GM23338 (cell line): ENCODE measurements at regions not wholly inside any gene's neighbourhood (a gene's known extent, or its start where the extent isn't known, plus 50 kb on each side); places are given as distances from the start of the nearest gene placed in this dataset.

Source experiments
- ATAC-seq: fragments of 200-7000 bp; cut with Tn5 transposase; 3 replicates; pipeline ENCODE4 v1.9.1; 2020
- DNase-seq: peaks from one replicate; pipeline ENCODE4 v3.0.0-alpha.2; 2015; ENCODE audit warnings: low spot score
- H2AFZ ChIP-seq: fragments of 200-600 bp; sonication (generic); 2 replicates; pipeline ENCODE4 v1.8.0; 2016; ENCODE audit warnings: antibody characterized with exemption, mild to moderate bottlenecking, moderate library complexity
- H3F3A ChIP-seq: fragments of 200-600 bp; sonication (generic); replicated peaks from 2 replicates; pipeline ENCODE4 v1.8.0; 2017; ENCODE audit warnings: antibody characterized with exemption, mixed run types, low read depth
- H3K27ac ChIP-seq: fragments of 200-600 bp; sonication (generic); 2 replicates; pipeline ENCODE4 v1.6.1; 2016; ENCODE audit warnings: low read depth
- H3K27me3 ChIP-seq: fragments of 200-600 bp; sonication (generic); 2 replicates; pipeline ENCODE4 v1.8.0; 2016; ENCODE audit warnings: mild to moderate bottlenecking, mixed run types, moderate library complexity; ENCODE audit not compliant: insufficient read depth
- H3K36me3 ChIP-seq: fragments of 200-600 bp; sonication (generic); 2 replicates; pipeline ENCODE4 v1.8.0; 2016; ENCODE audit warnings: mild to moderate bottlenecking; ENCODE audit not compliant: insufficient read depth
- H3K4me1 ChIP-seq: fragments of 200-600 bp; sonication (generic); 2 replicates; pipeline ENCODE4 v1.8.0; 2016; ENCODE audit warnings: mild to moderate bottlenecking, moderate library complexity; ENCODE audit not compliant: insufficient read depth
- H3K4me2 ChIP-seq: fragments of 200-600 bp; sonication (generic); 2 replicates; pipeline ENCODE4 v1.7.1; 2017; ENCODE audit warnings: mixed run types
- H3K4me3 ChIP-seq: fragments of 200-600 bp; sonication (generic); 2 replicates; pipeline ENCODE4 v1.6.1; 2016; ENCODE audit warnings: mixed run types
- H3K79me2 ChIP-seq: fragments of 200-600 bp; sonication (generic); replicated peaks from 2 replicates; pipeline ENCODE4 v1.8.0; 2017; ENCODE audit warnings: mild to moderate bottlenecking; ENCODE audit not compliant: insufficient read depth
- H3K9me2 ChIP-seq: fragments of 200-600 bp; sonication (generic); 2 replicates; pipeline ENCODE4 v1.8.0; 2017; ENCODE audit not compliant: insufficient read depth
- H4K20me1 ChIP-seq: fragments of 200-600 bp; sonication (generic); replicated peaks from 2 replicates; pipeline ENCODE4 v1.8.0; 2017; ENCODE audit warnings: mild to moderate bottlenecking; ENCODE audit not compliant: insufficient read depth
- H3K27ac Mint-ChIP-seq: 2 replicates; pipeline ENCODE4 v1.8.0; 2020; ENCODE audit warnings: inconsistent platforms, mild to moderate bottlenecking, moderate library complexity, mixed read lengths
- H3K27me3 Mint-ChIP-seq: 3 replicates; pipeline ENCODE4 v1.8.0; 2022; ENCODE audit warnings: low read depth, mild to moderate bottlenecking, moderate library complexity, mixed read lengths, inconsistent platforms; ENCODE audit not compliant: insufficient read depth, poor library complexity
- H3K36me3 Mint-ChIP-seq: 3 replicates; pipeline ENCODE4 v1.8.0; 2021; ENCODE audit warnings: low read depth, mild to moderate bottlenecking, inconsistent platforms, moderate library complexity, mixed read lengths
- H3K4me1 Mint-ChIP-seq: 3 replicates; pipeline ENCODE4 v1.8.0; 2020; ENCODE audit warnings: mild to moderate bottlenecking, inconsistent platforms, mixed read lengths
- H3K4me3 Mint-ChIP-seq: 3 replicates; pipeline ENCODE4 v1.8.0; 2021; ENCODE audit warnings: moderate library complexity, mild to moderate bottlenecking, inconsistent platforms, mixed read lengths
- H3K9me3 Mint-ChIP-seq: 3 replicates; pipeline ENCODE4 v1.8.0; 2020; ENCODE audit warnings: moderate library complexity, mild to moderate bottlenecking, inconsistent platforms, mixed read lengths
- CREB1 ChIP-seq: fragments of 250-450 bp; sonication (Bioruptor Pico); IDR thresholded peaks from 2 replicates; pipeline ENCODE4 v1.5.0; 2020; ENCODE audit warnings: low read depth, mild to moderate bottlenecking, moderate library complexity
- EZH2 ChIP-seq: fragments of 200-600 bp; sonication (generic); IDR thresholded peaks from one replicate; pipeline ENCODE4 v1.8.0; 2017; ENCODE audit warnings: antibody characterized with exemption, mild to moderate bottlenecking, low read depth; ENCODE audit not compliant: unreplicated experiment
- EZH2phosphoT487 ChIP-seq: fragments of 200-600 bp; sonication (generic); IDR thresholded peaks from one replicate; pipeline ENCODE4 v1.8.1; 2018; ENCODE audit warnings: antibody characterized with exemption; ENCODE audit not compliant: unreplicated experiment
- JUNB ChIP-seq: IDR thresholded peaks from one replicate; pipeline ENCODE4 v1.6.1; 2016; ENCODE audit warnings: antibody characterized with exemption; ENCODE audit not compliant: unreplicated experiment
- NANOG ChIP-seq: IDR thresholded peaks from 2 replicates; pipeline ENCODE4 v1.6.1; 2016; ENCODE audit warnings: antibody characterized with exemption, borderline replicate concordance
- POLR2AphosphoS5 ChIP-seq: IDR thresholded peaks from 2 replicates; pipeline ENCODE4 v1.6.1; 2016; ENCODE audit warnings: antibody characterized with exemption, low read depth
- STAT1 ChIP-seq: IDR thresholded peaks from one replicate; pipeline ENCODE4 v1.6.1; 2016; ENCODE audit warnings: antibody characterized with exemption; ENCODE audit not compliant: unreplicated experiment
- ZNF114 ChIP-seq: fragments of 250-450 bp; sonication (Bioruptor Pico); IDR thresholded peaks from 2 replicates; pipeline ENCODE4 v1.5.0; 2020; ENCODE audit warnings: mild to moderate bottlenecking, moderate library complexity
- ZNF331 ChIP-seq: fragments of 250-450 bp; sonication (Bioruptor Pico); IDR thresholded peaks from 2 replicates; pipeline ENCODE4 v1.5.0; 2020; ENCODE audit warnings: low read depth, mild to moderate bottlenecking, moderate library complexity
- TF ChIP-seq, protein P1 (sequence below): IDR thresholded peaks from 2 replicates; pipeline ENCODE4 v1.6.1; 2016; ENCODE audit warnings: antibody characterized with exemption
- TF ChIP-seq, protein P2 (sequence below): IDR thresholded peaks from one replicate; pipeline ENCODE4 v1.6.1; 2018; ENCODE audit warnings: antibody characterized with exemption; ENCODE audit not compliant: unreplicated experiment
- TF ChIP-seq, protein P3 (sequence below): fragments of 250-450 bp; sonication (Bioruptor Pico); IDR thresholded peaks from 2 replicates; pipeline ENCODE4 v1.5.0; 2020; ENCODE audit warnings: mild to moderate bottlenecking, moderate library complexity
- TF ChIP-seq, protein P4 (sequence below), 2 experiments: fragments of 200-600 bp in 1 of 2; sonication (generic) in 1 of 2; conservative IDR thresholded peaks; 2 replicates each; pipeline versions ENCODE4 v1.5.1 to v1.6.1; 2016 to 2017; ENCODE audit warnings: antibody characterized with exemption in 2 of 2, low read depth in 2 of 2, mild to moderate bottlenecking in 2 of 2, moderate library complexity in 1 of 2

DNA sequence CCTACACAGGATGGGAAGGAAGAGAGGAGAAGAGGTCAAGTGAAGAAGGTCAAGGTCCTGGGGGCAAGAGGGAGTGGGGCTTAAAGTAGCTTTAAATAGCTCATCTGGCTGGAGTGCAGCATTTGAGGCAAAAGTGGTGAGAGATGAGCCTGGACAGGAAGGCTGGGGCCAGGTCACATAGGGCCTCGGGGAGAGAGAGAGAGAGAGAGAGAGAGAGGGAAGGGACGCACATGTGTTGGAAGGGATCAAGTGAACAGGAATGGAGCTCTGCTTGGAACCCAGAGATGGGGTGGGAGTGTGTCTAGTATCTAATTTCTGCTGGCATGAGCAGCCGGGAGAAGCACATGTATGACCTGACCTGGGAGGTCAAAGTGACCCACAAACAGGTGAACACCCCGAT is 407.5 kb downstream of the MED13L start:
- Histone ChIP-seq H3F3A (no peaks in the 10 kb centered on the region), H3K4me2 (no peak overlapping the region), H3K36me3 (no peaks in the 10 kb centered on the region), H3K27ac (no peak overlapping the region), H3K4me1 (peaks cover 22% of the 10 kb centered on the region), H3K79me2 (no peaks in the 10 kb centered on the region), H4K20me1 (no peaks in the 10 kb centered on the region), H3K27me3 (no peaks in the 10 kb centered on the region), H2AFZ (0 out of 2 replicates have a peak overlapping the region, but pooled peaks have one; percentile 61), H3K4me3 (no peak overlapping the region), H3K9me2 (no peaks in the 10 kb centered on the region)
- DNase-seq: no peak
- no peak for ATAC-seq
- peaks cover 4% of the 10 kb centered on the region for H3K27me3 Mint-ChIP-seq
- H3K4me3 Mint-ChIP-seq: no peak overlapping the region
- no peak overlapping the region for H3K27ac Mint-ChIP-seq
- no peaks in the 10 kb centered on the region for H3K9me3 Mint-ChIP-seq
- H3K36me3 Mint-ChIP-seq: no peaks in the 10 kb centered on the region
- TF ChIP-seq, protein P1, sequence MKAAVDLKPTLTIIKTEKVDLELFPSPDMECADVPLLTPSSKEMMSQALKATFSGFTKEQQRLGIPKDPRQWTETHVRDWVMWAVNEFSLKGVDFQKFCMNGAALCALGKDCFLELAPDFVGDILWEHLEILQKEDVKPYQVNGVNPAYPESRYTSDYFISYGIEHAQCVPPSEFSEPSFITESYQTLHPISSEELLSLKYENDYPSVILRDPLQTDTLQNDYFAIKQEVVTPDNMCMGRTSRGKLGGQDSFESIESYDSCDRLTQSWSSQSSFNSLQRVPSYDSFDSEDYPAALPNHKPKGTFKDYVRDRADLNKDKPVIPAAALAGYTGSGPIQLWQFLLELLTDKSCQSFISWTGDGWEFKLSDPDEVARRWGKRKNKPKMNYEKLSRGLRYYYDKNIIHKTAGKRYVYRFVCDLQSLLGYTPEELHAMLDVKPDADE: no peak
- TF ChIP-seq EZH2phosphoT487: no peak
- TF ChIP-seq ZNF331 (CRISPR knock-in tag): no peak
- TF ChIP-seq POLR2AphosphoS5: no peak
- TF ChIP-seq, protein P2, sequence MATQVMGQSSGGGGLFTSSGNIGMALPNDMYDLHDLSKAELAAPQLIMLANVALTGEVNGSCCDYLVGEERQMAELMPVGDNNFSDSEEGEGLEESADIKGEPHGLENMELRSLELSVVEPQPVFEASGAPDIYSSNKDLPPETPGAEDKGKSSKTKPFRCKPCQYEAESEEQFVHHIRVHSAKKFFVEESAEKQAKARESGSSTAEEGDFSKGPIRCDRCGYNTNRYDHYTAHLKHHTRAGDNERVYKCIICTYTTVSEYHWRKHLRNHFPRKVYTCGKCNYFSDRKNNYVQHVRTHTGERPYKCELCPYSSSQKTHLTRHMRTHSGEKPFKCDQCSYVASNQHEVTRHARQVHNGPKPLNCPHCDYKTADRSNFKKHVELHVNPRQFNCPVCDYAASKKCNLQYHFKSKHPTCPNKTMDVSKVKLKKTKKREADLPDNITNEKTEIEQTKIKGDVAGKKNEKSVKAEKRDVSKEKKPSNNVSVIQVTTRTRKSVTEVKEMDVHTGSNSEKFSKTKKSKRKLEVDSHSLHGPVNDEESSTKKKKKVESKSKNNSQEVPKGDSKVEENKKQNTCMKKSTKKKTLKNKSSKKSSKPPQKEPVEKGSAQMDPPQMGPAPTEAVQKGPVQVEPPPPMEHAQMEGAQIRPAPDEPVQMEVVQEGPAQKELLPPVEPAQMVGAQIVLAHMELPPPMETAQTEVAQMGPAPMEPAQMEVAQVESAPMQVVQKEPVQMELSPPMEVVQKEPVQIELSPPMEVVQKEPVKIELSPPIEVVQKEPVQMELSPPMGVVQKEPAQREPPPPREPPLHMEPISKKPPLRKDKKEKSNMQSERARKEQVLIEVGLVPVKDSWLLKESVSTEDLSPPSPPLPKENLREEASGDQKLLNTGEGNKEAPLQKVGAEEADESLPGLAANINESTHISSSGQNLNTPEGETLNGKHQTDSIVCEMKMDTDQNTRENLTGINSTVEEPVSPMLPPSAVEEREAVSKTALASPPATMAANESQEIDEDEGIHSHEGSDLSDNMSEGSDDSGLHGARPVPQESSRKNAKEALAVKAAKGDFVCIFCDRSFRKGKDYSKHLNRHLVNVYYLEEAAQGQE: no peak
- TF ChIP-seq, protein P3, sequence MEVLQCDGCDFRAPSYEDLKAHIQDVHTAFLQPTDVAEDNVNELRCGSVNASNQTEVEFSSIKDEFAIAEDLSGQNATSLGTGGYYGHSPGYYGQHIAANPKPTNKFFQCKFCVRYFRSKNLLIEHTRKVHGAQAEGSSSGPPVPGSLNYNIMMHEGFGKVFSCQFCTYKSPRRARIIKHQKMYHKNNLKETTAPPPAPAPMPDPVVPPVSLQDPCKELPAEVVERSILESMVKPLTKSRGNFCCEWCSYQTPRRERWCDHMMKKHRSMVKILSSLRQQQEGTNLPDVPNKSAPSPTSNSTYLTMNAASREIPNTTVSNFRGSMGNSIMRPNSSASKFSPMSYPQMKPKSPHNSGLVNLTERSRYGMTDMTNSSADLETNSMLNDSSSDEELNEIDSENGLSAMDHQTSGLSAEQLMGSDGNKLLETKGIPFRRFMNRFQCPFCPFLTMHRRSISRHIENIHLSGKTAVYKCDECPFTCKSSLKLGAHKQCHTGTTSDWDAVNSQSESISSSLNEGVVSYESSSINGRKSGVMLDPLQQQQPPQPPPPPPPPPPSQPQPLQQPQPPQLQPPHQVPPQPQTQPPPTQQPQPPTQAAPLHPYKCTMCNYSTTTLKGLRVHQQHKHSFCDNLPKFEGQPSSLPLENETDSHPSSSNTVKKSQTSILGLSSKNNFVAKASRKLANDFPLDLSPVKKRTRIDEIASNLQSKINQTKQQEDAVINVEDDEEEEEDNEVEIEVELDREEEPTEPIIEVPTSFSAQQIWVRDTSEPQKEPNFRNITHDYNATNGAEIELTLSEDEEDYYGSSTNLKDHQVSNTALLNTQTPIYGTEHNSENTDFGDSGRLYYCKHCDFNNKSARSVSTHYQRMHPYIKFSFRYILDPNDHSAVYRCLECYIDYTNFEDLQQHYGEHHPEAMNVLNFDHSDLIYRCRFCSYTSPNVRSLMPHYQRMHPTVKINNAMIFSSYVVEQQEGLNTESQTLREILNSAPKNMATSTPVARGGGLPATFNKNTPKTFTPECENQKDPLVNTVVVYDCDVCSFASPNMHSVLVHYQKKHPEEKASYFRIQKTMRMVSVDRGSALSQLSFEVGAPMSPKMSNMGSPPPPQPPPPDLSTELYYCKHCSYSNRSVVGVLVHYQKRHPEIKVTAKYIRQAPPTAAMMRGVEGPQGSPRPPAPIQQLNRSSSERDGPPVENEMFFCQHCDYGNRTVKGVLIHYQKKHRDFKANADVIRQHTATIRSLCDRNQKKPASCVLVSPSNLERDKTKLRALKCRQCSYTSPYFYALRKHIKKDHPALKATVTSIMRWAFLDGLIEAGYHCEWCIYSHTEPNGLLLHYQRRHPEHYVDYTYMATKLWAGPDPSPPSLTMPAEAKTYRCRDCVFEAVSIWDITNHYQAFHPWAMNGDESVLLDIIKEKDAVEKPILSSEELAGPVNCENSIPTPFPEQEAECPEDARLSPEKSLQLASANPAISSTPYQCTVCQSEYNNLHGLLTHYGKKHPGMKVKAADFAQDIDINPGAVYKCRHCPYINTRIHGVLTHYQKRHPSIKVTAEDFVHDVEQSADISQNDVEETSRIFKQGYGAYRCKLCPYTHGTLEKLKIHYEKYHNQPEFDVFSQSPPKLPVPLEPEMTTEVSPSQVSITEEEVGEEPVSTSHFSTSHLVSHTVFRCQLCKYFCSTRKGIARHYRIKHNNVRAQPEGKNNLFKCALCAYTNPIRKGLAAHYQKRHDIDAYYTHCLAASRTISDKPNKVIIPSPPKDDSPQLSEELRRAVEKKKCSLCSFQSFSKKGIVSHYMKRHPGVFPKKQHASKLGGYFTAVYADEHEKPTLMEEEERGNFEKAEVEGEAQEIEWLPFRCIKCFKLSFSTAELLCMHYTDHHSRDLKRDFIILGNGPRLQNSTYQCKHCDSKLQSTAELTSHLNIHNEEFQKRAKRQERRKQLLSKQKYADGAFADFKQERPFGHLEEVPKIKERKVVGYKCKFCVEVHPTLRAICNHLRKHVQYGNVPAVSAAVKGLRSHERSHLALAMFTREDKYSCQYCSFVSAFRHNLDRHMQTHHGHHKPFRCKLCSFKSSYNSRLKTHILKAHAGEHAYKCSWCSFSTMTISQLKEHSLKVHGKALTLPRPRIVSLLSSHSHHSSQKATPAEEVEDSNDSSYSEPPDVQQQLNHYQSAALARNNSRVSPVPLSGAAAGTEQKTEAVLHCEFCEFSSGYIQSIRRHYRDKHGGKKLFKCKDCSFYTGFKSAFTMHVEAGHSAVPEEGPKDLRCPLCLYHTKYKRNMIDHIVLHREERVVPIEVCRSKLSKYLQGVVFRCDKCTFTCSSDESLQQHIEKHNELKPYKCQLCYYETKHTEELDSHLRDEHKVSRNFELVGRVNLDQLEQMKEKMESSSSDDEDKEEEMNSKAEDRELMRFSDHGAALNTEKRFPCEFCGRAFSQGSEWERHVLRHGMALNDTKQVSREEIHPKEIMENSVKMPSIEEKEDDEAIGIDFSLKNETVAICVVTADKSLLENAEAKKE (CRISPR knock-in tag): no peak
- no peak for TF ChIP-seq STAT1
- no peak for TF ChIP-seq ZNF114 (CRISPR knock-in tag)
- TF ChIP-seq CREB1: no peak
- no peak for TF ChIP-seq EZH2
- no peak for TF ChIP-seq NANOG
- TF ChIP-seq JUNB: no peak
- TF ChIP-seq, protein P4, sequence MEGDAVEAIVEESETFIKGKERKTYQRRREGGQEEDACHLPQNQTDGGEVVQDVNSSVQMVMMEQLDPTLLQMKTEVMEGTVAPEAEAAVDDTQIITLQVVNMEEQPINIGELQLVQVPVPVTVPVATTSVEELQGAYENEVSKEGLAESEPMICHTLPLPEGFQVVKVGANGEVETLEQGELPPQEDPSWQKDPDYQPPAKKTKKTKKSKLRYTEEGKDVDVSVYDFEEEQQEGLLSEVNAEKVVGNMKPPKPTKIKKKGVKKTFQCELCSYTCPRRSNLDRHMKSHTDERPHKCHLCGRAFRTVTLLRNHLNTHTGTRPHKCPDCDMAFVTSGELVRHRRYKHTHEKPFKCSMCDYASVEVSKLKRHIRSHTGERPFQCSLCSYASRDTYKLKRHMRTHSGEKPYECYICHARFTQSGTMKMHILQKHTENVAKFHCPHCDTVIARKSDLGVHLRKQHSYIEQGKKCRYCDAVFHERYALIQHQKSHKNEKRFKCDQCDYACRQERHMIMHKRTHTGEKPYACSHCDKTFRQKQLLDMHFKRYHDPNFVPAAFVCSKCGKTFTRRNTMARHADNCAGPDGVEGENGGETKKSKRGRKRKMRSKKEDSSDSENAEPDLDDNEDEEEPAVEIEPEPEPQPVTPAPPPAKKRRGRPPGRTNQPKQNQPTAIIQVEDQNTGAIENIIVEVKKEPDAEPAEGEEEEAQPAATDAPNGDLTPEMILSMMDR (conservative IDR thresholded peaks at IDR 0.05; ENCODE audit: low read depth in 2 of 2): no peak
- peaks cover 31% of the 10 kb centered on the region for H3K4me1 Mint-ChIP-seq
